Stimulated activated CD8-positive, alpha-beta memory T cell treated with anti-CD3 and anti-CD28 coated beads, Interleukin-2, amount 100 ng/mL, for 1 hour (primary cell): ENCODE measurements at regions not wholly inside any gene's neighbourhood (a gene's known extent, or its start where the extent isn't known, plus 50 kb on each side); places are given as distances from the start of the nearest gene placed in this dataset.

Experiments used
- DNase-seq, 2 donors: peaks; one replicate each; pipeline ENCODE4 v3.0.0-alpha.2; 2020; ENCODE audit warnings: low read depth in 2 of 2

DNA sequence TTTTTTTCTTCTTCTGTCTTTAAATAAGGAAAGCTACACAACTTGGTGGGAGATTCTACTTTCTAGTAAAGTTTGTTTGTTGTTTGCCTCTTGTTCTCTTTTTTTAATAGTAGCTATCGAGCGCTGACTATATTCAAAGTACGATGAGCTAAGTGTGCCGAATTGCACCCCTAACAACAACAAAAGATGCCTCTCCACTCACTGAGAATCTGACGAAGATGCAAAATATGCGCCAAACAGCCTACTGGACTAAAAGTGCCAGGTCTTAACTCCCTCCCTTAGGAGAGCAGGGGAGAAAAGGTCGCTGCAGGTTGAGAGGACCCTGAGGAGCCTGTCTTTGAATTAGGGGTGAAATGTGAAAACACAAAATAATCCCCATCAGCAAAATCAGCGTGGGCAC lies 713.8 kb upstream of the WWC1 start:
- no peak for DNase-seq

DNA sequence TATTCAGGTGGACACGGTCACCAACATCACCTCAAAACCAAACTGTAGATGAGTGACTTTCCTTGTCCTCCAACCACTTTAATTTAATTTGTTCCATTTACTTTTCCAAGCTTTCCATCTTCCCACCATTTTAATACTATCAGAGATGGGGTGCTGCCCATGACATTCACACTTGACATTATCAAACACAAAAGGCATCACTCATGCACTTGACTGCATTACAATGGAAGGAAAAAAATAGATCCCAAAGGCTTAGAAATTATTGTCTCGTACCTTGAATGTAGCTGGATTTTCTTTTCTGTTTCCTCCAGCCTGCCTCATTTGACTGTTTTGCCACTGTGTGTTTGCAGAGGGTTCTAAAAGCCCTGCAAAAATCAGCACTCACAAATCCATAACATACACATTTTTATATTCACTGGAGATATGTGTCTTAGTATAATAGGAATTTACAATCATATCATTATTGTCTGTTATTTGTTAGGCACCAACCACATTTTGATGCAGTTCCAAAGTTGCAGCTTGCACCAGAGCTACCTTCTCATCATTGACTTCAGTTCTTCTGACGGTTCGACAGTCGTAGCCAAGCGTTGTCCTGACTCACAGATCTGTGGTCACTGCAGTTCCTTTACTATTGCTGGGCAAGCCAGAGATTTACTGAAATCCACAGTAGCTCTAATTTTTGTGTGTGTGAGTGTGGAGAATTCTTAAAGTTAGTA lies 712.3 kb upstream of the WWC1 start:
- DNase-seq, result no peak

DNA sequence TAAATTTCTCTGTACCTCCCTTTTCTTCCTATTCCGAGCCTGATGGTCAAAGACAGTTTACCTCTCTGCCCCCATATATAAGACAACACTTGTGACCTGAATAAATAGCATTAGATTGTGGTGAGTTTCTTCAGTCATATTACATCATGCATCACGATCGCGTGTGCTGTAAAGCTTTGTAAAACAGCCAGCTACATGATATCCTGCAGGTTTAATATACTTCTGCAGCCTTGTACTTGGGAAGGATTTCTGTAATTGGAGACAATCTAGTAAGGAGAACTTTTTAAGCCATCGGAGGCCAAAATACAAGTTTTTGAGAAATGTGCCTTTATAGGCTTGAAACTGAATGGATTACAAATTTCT lies 711.8 kb upstream of the WWC1 start:
- no peak for DNase-seq

DNA sequence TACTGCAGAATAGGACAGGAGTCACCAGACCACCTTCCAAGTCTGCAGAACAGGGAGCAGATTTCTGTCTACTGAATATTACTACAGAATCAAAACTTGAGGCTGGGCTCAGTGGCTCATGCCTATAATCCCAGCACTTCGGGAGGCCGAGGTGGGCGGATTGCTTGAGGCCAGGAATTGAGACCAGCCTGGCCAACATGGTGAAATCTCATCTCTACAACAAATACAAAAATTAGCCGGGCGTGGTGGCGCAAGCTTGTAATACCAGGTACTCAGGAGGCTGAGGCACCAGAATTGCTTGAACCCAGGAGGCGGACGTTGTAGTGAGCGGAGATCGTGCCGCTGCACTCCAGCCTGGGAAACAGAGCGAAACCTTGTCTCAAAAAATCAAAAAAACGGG lies 710.8 kb upstream of the WWC1 start:
- no peak for DNase-seq

DNA sequence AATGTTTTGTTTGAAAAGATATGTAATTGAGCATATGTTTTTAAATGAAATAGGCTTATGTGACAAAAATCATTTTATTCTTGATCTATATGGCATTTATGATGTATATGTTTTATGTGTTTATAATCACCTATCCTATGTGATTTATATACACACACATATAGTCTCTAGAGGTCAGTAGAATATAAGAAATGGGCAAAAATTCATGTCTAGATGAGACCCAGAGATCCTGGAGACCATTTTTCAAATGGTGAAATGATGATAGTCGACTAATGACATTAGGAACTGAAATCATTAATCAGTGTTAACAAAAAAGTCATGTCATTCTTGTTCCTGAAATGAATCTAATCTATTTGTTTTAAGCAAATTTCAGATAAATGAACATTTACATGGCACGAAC lies 709.2 kb upstream of the WWC1 start:
- no peak for DNase-seq

DNA sequence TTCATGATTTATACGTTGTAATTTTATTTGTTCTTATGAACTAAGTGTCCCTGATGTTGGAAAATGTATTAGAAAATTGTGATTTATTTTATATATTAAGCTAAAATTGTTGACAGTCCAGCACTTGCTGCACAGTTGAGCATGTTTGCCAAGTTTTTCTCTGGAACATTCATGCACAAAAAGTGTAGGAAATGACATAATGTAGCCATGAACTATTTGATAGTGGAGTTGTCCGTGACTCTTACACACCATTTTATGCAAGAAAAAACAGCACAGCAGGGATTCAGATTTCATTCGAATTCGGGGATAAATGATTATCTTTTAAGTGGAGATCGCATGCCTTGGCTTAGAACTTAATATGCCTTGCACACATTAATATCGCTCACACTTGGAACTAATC lies 708.6 kb upstream of the WWC1 start:
- DNase-seq, result no peak

DNA sequence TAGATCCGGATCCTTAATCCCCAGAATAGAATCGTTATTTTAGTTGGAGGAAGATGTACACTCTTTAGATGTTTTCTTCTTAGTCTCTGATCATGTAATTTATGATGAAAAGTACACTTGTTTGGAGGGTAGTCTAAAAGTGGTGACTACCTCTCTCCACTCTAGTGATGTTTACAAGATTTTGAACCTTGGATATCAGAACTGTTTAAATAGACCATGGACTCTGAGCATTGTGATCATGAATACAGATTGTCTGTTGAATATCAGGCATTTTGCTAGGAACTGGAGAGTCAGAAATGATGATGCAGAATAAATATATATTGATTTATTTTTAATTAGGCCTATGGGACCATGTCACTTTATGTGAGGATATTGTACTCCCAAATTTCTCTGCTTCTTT lies 706.3 kb upstream of the WWC1 start:
- no peak for DNase-seq

DNA sequence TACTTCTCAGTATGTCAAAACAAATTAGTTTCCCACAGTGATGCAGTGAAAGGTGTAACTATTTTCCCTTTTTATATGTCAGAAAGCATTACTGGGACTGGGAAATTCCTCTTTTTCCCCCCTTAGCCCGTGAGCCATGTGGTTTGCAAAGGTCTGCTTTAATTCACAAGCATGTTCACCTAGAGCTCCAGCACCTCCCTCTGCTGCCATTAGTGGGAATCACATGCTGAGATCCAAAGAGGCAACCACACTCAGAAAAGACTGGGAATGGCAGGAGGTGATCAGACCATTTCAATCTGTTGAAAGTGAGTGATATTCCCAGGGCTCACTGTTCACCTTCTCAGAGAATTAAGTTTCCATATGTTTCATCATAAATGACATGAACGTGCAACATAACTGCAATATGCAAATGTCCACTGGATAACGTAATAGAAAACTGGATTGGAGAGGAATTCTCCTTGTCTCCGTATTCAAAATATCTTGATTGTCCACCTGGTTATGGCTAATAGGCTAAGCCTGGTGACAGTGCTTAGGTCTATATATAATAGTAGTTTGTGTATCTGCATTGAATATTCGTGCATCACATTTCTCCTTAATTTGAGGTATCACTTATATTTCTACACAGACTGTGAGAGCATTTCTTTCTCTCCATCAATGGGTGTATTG lies 703.5 kb upstream of the WWC1 start:
- DNase-seq, result no peak

DNA sequence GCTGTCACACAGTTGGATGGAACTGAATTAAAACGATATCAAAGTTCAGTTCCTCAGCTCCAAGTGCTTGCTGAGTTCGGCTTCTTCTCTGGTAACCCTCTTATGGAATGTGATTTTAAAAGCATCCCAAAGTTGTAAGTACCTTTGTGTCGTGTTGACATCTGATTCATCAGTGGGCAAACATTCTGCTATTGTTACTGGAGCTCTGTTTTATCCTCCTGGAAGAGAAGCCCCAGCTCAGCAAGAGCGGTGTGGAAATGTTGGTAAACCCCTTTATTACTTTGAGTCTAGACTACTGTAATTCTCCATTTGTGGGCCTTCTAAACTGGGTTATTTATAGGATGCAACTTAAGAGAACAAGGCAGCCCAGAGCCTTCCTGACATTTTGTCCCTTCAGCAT lies 699.3 kb upstream of the WWC1 start:
- no peak for DNase-seq

DNA sequence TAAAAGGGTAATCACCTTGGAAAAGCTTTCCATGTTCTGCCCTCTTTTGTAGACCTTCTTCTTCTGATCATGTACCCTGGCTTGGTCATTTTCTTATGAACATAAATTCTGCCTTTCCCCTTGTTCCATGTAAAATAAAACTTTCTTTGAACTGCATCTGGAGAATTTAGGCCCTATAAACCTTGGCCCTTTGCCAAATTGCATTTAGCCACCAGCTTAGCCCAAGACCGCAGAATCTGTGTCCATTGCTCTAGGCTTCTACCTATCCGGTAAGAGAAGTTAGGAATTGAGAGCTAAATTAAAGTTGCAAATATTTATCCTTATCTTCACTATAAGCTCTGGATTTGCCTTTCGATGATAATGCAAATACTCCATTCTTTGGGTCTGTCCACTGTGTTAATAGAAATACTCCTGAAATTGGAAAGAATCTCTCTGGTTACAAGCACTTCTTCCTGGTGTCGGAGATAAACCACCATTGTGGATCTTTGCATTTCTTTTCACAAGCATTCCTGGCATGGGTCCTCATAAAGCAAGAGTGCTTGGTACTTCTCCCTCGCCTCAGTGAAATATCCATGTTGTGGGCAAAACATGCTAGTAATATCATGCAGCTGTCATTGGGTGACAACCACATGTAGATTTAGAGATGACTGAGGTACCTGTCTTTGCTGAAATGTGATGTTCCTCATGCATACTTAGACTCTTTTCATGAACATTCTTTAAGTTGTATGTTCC lies 698.0 kb upstream of the WWC1 start:
- DNase-seq, result no peak

DNA sequence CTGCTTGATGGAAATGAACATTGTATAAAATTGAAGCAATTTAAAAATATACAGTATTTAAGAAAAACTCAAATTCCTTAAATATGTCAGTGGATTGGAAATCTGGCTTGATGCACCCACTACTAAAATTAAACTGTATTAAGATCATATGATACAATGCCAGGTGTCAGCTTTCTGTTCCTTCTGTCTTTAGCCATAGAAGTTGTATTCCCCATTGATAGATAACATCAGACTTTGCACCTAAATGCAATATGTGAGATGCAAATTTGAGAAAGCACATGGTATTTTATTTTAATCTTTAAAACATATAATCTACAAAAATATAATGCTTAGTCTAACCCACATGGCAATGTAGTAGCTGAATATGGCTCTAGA lies 697.4 kb upstream of the WWC1 start:
- DNase-seq, result no peak

DNA sequence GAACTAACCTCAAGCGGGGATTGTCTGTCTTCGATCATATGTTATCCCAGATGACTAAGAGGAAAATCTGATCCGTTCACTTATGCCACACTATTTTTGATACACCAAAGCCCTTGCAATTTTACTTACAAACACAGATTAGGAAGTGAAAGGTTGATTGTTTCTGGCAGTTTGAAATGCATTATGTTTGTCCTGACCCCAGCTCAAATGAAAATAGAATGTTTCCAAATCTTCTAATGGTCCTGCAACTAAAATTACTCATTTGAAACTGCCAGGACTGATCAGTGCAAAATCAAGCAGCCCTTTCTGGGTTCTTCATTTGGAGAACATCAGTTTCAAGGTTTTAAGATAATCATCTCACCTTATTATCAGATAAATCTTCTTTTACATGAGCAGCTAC lies 696.7 kb upstream of the WWC1 start:
- DNase-seq, result no peak

DNA sequence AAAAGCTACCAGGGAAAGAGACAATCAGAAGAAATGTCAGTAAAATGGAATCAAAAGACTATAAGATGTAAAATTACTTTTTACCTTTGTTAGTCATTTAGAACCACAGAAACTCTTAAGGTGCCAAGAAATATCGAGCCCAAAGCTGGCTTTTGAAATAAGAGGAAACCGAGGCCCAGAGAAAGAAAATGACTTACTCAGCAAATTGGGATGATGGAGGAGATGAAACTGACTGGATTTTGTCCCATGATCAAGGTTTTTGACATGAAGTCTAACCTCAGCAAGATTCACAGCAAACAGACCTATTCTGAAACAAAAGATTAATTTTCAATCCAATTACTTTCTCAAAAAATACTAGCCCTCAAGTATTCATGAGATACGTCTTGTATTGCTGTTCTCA lies 696.2 kb upstream of the WWC1 start:
- no peak for DNase-seq

DNA sequence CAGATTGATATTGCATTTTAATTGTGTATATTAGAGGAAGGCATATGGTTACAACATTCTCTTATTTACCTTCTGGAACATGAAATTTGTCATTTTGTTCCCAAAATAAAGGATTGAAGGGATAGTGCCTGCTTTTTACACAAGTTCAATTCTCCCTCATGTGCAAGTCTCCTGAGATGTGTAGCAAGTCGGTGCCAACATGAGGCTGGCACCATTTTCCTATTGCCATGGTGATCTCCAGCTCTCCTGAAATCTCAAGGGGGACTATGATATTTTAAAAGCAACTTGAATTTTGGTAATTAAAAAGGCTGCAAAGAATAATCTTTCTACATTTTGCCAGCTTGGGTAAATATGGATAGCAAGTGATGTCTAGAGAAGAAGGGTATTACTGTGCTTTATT lies 693.3 kb upstream of the WWC1 start:
- DNase-seq, result no peak

DNA sequence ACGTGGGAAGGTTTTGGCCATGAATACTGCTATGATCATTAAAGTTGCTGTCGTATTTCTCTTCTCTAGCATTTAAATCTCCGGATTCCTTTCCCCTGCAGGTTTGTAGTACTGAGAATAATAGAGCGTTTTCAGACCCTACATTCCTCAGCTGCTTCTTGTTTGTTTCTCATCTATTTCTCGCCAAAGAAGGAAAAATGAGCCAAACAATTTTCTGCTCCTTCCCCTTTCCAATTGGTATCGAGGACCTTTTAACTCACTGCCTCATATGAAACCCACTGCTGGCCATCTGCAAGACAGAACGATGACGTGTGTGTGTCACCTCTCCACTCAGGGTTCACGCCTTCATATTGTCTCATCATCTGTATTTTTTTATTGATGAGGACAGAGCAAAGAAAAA lies 689.4 kb upstream of the WWC1 start:
- no peak for DNase-seq

DNA sequence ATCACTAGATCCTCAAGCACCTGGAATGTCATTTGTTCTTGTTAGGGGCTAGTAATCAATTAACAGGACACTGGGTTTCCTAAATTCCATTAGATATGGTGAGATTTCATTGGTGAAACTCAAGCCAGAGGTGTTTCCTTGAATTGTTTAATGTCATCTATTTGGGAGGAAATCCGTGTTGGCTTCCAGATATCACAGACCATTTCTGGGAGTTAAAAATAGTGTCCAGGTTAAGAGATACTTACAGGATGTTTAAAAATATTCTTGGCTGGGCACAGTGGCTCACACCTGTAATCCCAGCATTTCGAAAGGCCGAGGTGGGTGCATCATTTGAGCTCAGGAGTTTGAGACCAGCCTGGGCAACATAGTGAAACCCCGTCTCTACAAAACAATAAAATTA lies 688.3 kb upstream of the WWC1 start:
- no peak for DNase-seq

DNA sequence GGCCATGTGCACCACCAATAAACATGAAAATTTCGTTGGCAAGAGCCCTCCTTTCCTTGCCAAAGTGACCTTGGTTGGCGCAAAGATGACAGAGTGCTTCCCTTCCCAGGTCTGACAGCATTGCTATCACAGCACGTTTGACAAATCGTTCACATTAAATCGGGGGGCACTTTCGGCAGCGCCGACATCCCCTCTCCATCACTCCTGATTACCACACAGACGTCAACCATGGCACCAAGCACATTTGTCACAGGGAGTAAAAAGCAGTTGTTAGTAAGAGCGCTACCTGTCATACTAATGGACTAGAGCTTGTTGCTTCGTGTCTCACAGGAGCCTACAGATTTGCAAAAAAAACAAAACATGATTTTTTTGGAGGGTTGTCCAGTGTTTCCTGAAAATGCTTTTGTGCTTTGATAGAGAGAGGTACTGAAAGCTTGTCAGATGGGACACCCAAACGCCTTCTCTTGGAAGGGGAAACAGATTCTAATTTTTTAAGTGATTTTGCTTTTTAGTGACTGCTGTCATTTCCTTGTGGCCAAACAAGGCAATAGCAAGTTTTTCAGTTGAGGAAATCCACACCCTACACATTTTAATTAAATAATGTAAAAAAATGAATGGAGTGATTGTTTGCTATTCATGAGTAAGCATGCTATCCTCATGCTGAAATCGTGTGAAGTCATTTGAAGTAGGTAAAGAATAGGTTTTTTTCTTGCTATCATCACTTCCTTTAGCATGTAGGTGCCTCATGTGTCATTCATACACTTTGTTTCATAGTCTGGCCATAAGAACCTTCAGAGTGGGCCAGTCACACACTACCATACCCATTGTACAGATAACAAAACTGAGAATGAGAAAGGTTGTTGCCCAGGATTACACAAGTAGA lies 682.8 kb upstream of the WWC1 start:
- no peak for DNase-seq

DNA sequence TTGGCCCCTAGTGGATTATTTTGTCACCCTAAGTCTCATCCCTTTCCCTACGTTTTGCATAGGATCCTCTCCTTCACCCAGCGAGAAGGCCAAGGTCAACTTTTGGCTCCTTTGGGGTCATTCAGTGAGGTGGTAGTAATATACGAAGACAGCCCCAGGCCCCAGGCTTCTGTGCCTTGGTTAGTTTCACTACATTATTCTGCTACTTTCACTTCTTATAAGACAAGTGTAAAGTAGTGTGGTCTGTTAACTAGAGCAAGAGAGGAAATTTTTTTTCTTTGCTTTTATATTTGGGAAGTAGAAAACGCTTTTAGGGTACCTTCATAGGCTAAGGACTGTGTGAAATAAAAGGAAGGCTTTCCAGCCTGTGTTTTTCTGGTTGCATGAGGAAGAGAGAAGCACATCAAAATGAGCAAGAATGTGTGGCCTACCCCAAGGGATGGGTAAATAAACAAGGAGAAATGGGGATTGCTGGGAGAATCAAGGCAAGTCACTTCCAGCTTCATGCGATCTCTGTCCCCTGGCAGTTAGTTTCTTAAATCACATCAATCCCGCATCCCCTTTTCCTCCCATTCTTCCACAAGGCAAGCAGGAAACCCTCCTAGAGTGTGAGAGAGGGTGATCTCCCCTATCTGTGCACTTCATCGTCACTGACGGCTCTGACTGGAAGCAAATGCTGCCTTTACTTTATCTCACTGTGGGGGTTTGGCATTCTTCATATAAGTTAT lies 677.0 kb upstream of the WWC1 start:
- DNase-seq, result no peak

DNA sequence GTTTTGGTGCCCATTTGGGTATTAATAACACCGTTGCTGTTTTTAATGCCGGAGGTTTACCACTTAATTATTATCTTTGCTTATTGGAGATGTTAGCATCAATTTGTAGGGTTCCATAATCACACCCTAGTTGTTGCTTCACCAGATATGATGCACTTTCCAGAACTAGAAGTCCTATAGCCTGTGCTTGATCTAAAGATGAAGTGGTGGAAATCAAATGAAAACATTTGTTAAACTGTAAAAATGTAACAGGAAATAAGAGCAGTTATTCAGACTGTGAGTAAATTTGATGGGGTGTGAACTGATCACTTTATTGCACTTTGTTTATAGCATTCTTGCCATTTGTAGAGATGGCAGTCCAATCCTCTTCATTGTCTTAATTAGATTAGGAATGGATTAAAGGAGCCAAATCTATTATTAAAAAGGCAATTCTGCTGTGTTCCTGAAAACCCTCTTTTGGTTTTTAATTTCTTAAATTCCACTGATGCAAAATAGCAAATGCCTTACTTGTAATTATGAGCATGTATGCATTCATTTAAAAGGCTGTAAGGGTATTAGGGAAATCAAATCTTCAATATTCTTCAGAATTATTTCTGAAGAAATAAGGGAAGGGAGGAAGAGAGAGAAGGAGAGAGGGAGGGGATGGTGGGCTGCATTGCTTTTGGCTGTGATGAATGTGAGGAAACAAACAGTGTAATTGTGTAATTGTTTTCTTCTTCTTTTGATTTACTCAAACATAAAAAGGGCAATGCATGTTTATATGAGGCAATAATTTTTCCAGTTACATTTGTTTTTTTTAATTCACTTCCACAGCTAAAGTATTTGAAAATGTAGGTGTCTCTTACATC lies 675.2 kb upstream of the WWC1 start:
- no peak for DNase-seq

DNA sequence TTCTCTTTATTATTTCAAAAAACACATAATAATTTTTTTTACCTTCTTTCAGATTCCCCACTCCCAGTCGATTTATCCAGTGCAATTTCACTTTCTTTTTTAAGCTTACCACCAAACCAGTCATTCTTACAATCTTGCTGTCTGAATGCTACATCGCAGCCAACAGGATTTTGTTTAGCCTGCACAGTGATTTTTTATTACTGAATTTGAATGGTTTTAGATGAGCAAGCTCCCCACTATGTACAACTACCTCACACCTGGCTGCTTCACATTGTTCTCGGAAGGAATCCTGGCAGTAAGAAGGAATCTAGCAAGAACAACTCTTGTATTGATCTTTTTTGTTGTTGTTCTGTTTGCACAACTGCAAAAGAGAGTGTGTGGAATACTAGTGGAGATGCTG lies 668.1 kb upstream of the WWC1 start:
- DNase-seq, result no peak

DNA sequence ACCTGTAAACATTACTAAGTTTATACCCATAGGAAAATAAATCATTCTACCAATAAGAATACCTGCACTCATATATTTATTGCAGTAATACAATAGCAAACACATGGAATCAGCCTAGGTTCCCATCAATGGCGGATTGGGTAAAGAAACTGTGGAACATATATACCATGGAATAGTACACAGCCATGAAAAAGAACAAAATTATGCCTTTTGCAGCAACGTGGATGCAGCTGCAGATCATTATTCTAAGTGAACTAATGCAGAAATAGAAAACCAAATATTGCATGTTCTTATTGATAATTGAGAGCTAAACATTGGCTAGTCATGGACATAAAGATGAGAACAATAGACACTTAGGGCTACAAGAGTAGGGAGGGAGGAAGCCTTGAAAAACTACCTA lies 667.4 kb upstream of the WWC1 start:
- no peak for DNase-seq
